HCT116 (cell line): ENCODE measurements at regions not wholly inside any gene's neighbourhood (a gene's known extent, or its start where the extent isn't known, plus 50 kb on each side); places are given as distances from the start of the nearest gene placed in this dataset.

ENCODE experiments used
- EZH2 ChIP-seq: fragments of 200-600 bp; sonication (generic); IDR thresholded peaks from 2 replicates; pipeline ENCODE4 v1.6.1; 2017; ENCODE audit warnings: antibody characterized with exemption, mixed run types
- EZH2phosphoT487 ChIP-seq: fragments of 200-600 bp; IDR thresholded peaks from 2 replicates; pipeline ENCODE4 v1.6.1; 2018; ENCODE audit warnings: antibody characterized with exemption, borderline replicate concordance
- POLR2A ChIP-seq: IDR thresholded peaks from 2 replicates; pipeline ENCODE4 v1.7.0; 2011; ENCODE audit warnings: borderline replicate concordance; ENCODE audit not compliant: insufficient read depth, insufficient read length; ENCODE audit errors: extremely low read depth
- TF ChIP-seq, protein P1 (sequence below), 3 experiments: fragments of 200-600 bp in 1 of 3; sonication (generic) in 1 of 3; IDR thresholded peaks in 2 of 3; conservative IDR thresholded peaks in 1 of 3; 2 replicates each; pipeline ENCODE4 v1.5.1; 2012 to 2017; ENCODE audit warnings: low read depth in 2 of 3, low read length in 2 of 3, antibody characterized with exemption in 1 of 3, borderline replicate concordance in 1 of 3, control low read depth in 1 of 3, mild to moderate bottlenecking in 1 of 3, mixed read lengths in 1 of 3, mixed run types in 1 of 3, moderate library complexity in 1 of 3; ENCODE audit not compliant: insufficient read depth in 1 of 3

DNA sequence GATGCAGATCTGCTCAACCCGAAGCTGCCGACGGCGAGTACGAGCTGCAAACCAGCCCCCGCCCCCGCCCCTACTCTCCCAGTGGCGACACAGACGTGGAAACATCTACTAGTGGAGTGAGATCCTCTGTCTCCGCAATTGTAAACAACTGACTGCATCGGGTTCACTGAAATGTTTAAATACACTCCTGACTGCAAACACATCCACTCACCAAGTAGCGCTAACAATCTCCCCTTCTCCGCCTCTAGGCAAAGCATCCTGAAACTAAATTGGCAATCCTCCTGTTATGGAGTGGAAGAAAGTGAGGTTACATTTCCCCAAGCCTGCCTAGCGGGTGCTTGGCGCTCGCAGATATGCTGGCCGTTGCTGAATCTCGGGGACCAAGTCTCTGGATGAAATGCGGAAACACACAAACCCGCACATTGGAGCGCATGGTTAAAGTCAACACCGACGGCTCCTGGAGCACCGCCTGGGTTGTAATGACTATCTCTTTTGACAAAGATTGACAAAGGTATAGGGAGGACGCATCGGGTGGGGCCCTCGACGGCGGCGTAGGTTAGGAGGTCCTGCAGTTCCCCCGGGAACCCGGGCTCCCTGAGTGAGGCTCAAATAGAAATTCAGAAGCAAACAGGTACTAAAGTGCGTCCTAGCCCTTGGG lies 117.0 kb upstream of the TEX13C start:
- TF ChIP-seq EZH2 (no peak), EZH2phosphoT487 (no peak), POLR2A (no peak)
- TF ChIP-seq, protein P1, sequence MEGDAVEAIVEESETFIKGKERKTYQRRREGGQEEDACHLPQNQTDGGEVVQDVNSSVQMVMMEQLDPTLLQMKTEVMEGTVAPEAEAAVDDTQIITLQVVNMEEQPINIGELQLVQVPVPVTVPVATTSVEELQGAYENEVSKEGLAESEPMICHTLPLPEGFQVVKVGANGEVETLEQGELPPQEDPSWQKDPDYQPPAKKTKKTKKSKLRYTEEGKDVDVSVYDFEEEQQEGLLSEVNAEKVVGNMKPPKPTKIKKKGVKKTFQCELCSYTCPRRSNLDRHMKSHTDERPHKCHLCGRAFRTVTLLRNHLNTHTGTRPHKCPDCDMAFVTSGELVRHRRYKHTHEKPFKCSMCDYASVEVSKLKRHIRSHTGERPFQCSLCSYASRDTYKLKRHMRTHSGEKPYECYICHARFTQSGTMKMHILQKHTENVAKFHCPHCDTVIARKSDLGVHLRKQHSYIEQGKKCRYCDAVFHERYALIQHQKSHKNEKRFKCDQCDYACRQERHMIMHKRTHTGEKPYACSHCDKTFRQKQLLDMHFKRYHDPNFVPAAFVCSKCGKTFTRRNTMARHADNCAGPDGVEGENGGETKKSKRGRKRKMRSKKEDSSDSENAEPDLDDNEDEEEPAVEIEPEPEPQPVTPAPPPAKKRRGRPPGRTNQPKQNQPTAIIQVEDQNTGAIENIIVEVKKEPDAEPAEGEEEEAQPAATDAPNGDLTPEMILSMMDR (IDR thresholded peaks at IDR 0.05 in 2 of 3, conservative IDR thresholded peaks at IDR 0.05 in 1 of 3; ENCODE audit: borderline replicate concordance in 1 of 3, insufficient read depth in 1 of 3, low read depth in 2 of 3, low read length in 2 of 3): no peak
